Middle frontal gyrus (tissue), 1 donor: ENCODE measurements at regions not wholly inside any gene's neighbourhood (a gene's known extent, or its start where the extent isn't known, plus 50 kb on each side); places are given as distances from the start of the nearest gene placed in this dataset.
"Not testable (repeated sequence)": the region's sequence is repeated elsewhere in the genome, so short reads cannot be mapped to it uniquely, and the experiment has no call there.

Source experiments
- DNase-seq: peaks from one replicate; pipeline ENCODE4 v3.0.0-alpha.2; 2015; ENCODE audit warnings: low spot score; ENCODE audit errors: extremely low spot score

- no peak for DNase-seq
Measured at GRCh38 chr4:33831442-33832066, 2412.8 kb downstream of the ARAP2 start.

GRCh38 chr4:33835764-33836163 lies 2408.6 kb downstream of the ARAP2 start:
- not testable (repeated sequence) for DNase-seq

GRCh38 chr4:33837043-33837838 lies 2407.1 kb downstream of the ARAP2 start:
- no peak for DNase-seq

- no peak for DNase-seq
Measured at GRCh38 chr4:33841120-33841519, 2403.2 kb downstream of the ARAP2 start.

- no peak for DNase-seq
Measured at GRCh38 chr4:33850371-33850902, 2393.9 kb downstream of the ARAP2 start.

GRCh38 chr4:33853670-33854069 lies 2390.6 kb downstream of the ARAP2 start:
- DNase-seq: not testable (repeated sequence)

- no peak for DNase-seq
Measured at GRCh38 chr4:33864290-33864859, 2379.9 kb downstream of the ARAP2 start.

- no peak for DNase-seq
Measured at GRCh38 chr4:33873791-33874190, 2370.5 kb downstream of the ARAP2 start.

GRCh38 chr4:33878710-33879109 lies 2365.6 kb downstream of the ARAP2 start:
- no peak for DNase-seq

GRCh38 chr4:33881176-33881575 lies 2363.1 kb downstream of the ARAP2 start:
- DNase-seq: peak; percentile 31

GRCh38 chr4:33882246-33882990 lies 2361.9 kb downstream of the ARAP2 start:
- no peak for DNase-seq

GRCh38 chr4:33883111-33883510 lies 2361.2 kb downstream of the ARAP2 start:
- no peak for DNase-seq

GRCh38 chr4:33886356-33886755 lies 2358.0 kb downstream of the ARAP2 start:
- no peak for DNase-seq

GRCh38 chr4:33890841-33891240 lies 2353.5 kb downstream of the ARAP2 start:
- DNase-seq: no peak

GRCh38 chr4:33911959-33912358 lies 2332.4 kb downstream of the ARAP2 start:
- DNase-seq: no peak

- no peak for DNase-seq
Measured at GRCh38 chr4:33914386-33914785, 2329.9 kb downstream of the ARAP2 start.

- DNase-seq: no peak
Measured at GRCh38 chr4:33923469-33923868, 2320.8 kb downstream of the ARAP2 start.

GRCh38 chr4:33924239-33924638 lies 2320.1 kb downstream of the ARAP2 start:
- no peak for DNase-seq

- no peak for DNase-seq
Measured at GRCh38 chr4:33924811-33925210, 2319.5 kb downstream of the ARAP2 start.

GRCh38 chr4:33930497-33930896 lies 2313.8 kb downstream of the ARAP2 start:
- DNase-seq: no peak

GRCh38 chr4:33931026-33931425 lies 2313.3 kb downstream of the ARAP2 start:
- DNase-seq: no peak

GRCh38 chr4:33940281-33940680 lies 2304.0 kb downstream of the ARAP2 start:
- no peak for DNase-seq
